Mesodermal cell (in vitro differentiated cells): ENCODE measurements at regions not wholly inside any gene's neighbourhood (a gene's known extent, or its start where the extent isn't known, plus 50 kb on each side); places are given as distances from the start of the nearest gene placed in this dataset.

ENCODE experiments used
- H3K27ac ChIP-seq: 2 replicates; pipeline ENCODE4 v1.7.0; 2013; ENCODE audit warnings: mild to moderate bottlenecking, low read depth, low read length, moderate library complexity; ENCODE audit not compliant: severe bottlenecking
- H3K36me3 ChIP-seq: 2 replicates; pipeline ENCODE4 v1.7.1; 2013; ENCODE audit warnings: mild to moderate bottlenecking, low read length, moderate library complexity; ENCODE audit not compliant: control insufficient read depth, insufficient read depth
- H3K4me1 ChIP-seq: one replicate; pipeline ENCODE4 v1.7.1; 2013; ENCODE audit warnings: mild to moderate bottlenecking, low read length; ENCODE audit not compliant: insufficient read depth, control insufficient read depth, poor library complexity, severe bottlenecking
- H3K4me3 ChIP-seq: 2 replicates; pipeline ENCODE4 v1.7.0; 2013; ENCODE audit warnings: low read length, control low read depth, mild to moderate bottlenecking; ENCODE audit not compliant: insufficient read depth, poor library complexity, severe bottlenecking; ENCODE audit errors: extremely low read depth
- H3K9me3 ChIP-seq: 2 replicates; pipeline ENCODE4 v1.7.1; 2013; ENCODE audit warnings: mild to moderate bottlenecking, low read length, moderate library complexity; ENCODE audit not compliant: control insufficient read depth
- WGBS, 2 experiments: methylation state at CpG; one replicate each; pipeline ENCODE4 v1.1.5; 2013; ENCODE audit warnings: missing lambda C conversion rate in 2 of 2; ENCODE audit not compliant: insufficient coverage in 2 of 2; 5-methylcytosine and 5-hydroxymethylcytosine counted together

GRCh38 chr3:117243657-117244056 lies 534.1 kb downstream of the TUSC7 start:
- Histone ChIP-seq H3K9me3 (no peaks in the 10 kb centered on the region), H3K4me1 (no peaks in the 10 kb centered on the region), H3K36me3 (no peaks in the 10 kb centered on the region), H3K4me3 (no peak overlapping the region), H3K27ac (no peak overlapping the region)
- WGBS, 2 experiments, result 81 to 100% methylated on average over 2 of the region's 2 CpGs

DNA sequence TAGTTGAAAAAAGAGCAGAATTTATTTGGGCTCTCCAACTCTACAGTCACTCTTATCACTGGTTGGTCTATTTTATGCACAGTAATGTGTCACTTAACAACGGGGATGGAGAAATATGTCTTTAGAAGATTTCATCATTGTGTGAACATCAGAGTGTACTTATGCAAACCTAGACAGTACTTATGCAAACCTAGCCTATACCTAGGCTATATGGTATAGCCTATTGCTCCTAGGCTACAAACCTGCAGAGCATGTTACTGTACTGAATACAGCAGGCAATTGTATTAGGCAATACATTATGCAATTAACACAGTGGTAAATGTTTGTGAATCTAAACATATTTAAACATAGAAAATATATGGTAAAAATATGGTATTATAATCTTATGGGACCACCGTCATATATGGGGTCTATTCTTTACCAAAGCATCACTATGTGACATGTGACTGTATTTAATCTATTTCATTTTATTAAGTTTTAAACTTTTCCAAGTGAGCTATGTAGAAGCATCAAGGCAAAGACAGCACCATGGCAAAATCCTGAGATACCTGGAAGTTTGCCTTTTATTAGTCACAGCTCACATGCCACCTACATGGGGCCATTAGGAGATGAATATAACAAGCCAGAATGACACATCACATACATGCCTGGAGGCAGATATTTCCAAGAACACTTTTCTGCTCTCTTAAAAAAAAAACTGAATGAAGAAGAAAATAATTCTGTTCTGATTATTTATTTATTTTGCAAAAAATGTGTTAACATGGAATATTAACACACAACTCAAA lies 537.4 kb downstream of the TUSC7 start:
- Histone ChIP-seq H3K36me3 (no peaks in the 10 kb centered on the region), H3K4me3 (no peak overlapping the region), H3K27ac (no peak overlapping the region), H3K4me1 (no peaks in the 10 kb centered on the region), H3K9me3 (no peaks in the 10 kb centered on the region)
- no CpG with 5 or more reads among the region's 2 CpGs for WGBS, 2 experiments

DNA sequence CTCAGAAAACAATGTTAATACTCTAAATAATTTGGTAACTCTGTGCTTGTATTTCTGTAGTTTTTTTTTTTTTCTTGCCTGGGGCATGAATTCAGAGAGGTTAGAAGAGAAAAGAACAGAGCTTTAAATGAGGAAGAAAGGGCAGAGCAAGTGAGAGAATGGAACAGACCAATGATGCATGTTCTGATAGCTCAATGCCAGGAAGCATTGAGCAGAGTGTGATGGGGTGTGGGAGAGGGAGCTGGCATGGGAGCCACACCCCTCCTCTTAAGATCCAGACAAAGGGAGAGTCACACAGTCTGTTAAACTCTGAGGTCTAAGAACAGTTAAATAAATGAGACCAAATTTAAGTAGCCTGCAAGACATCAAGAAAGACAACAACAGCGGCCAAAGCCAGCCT lies 538.6 kb downstream of the TUSC7 start:
- Histone ChIP-seq H3K36me3 (no peaks in the 10 kb centered on the region), H3K9me3 (no peaks in the 10 kb centered on the region), H3K27ac (no peak overlapping the region), H3K4me1 (no peaks in the 10 kb centered on the region), H3K4me3 (no peak overlapping the region)
- no CpG with 5 or more reads among the region's 1 CpG for WGBS, 2 experiments

DNA sequence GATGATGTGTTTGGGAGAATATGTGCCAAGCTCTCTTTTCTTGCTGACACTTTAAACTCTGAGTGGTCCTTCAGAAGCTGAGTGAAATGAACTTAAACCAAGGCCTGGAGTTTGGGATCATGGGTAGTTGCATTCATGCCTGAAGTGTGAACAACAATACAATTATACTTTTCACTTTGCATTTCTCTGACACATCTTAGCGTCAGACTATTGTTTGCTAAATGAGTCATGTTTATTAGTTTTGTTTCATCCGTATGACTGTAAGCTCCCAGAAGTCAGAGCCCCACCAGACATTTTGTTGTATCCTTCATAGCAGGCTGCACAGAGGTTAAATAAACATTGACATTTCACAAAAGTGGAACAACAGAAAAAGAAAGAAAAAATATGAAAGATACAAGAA lies 542.6 kb downstream of the TUSC7 start:
- H3K36me3 ChIP-seq, result no peaks in the 10 kb centered on the region
- no peaks in the 10 kb centered on the region for H3K4me1 ChIP-seq
- no CpG with 5 or more reads among the region's 2 CpGs for WGBS, 2 experiments
- no peaks in the 10 kb centered on the region for H3K9me3 ChIP-seq
- H3K27ac ChIP-seq, result no peak overlapping the region
- no peak overlapping the region for H3K4me3 ChIP-seq

GRCh38 chr3:117252651-117253050 lies 543.1 kb downstream of the TUSC7 start:
- H3K27ac ChIP-seq, result no peak overlapping the region
- H3K4me1 ChIP-seq, result no peaks in the 10 kb centered on the region
- H3K4me3 ChIP-seq, result no peak overlapping the region
- no peaks in the 10 kb centered on the region for H3K9me3 ChIP-seq
- no peaks in the 10 kb centered on the region for H3K36me3 ChIP-seq

DNA sequence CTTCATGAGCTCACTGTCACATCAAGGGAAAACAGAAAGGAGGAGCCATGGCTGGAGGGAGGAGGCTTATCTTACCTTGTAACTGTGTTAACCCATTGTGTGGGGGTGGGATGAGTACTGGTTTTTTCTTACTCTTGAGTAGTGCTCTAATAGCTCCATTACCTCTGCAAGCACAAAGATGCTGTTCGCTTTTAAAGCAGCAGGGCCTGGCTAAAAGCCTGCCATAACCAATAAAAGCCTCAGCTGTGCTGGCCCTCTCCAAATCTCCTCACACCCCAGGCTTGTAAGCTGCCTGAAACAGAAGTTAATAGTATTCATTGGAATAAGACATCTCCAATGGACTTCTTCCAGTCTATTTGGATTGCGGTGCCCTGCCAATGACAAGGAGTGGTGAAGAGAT lies 544.1 kb downstream of the TUSC7 start:
- H3K27ac ChIP-seq, result no peak overlapping the region
- 100% methylated on average over 1 of the region's 2 CpGs; no CpG with 5 or more reads in 1 of the 2 experiments for WGBS, 2 experiments
- no peaks in the 10 kb centered on the region for H3K36me3 ChIP-seq

GRCh38 chr3:117254985-117255384 lies 545.4 kb downstream of the TUSC7 start:
- H3K36me3 ChIP-seq, result no peaks in the 10 kb centered on the region
- 83 to 100% methylated on average over 1 of the region's 3 CpGs for WGBS, 2 experiments
- no peak overlapping the region for H3K27ac ChIP-seq
- H3K9me3 ChIP-seq, result no peaks in the 10 kb centered on the region
- H3K4me3 ChIP-seq, result no peak overlapping the region
- H3K4me1 ChIP-seq, result no peaks in the 10 kb centered on the region

More for the DNA sequence above, 544.1 kb downstream of the TUSC7 start:
- Histone ChIP-seq H3K4me1 (no peaks in the 10 kb centered on the region), H3K9me3 (no peaks in the 10 kb centered on the region), H3K4me3 (no peak overlapping the region)

DNA sequence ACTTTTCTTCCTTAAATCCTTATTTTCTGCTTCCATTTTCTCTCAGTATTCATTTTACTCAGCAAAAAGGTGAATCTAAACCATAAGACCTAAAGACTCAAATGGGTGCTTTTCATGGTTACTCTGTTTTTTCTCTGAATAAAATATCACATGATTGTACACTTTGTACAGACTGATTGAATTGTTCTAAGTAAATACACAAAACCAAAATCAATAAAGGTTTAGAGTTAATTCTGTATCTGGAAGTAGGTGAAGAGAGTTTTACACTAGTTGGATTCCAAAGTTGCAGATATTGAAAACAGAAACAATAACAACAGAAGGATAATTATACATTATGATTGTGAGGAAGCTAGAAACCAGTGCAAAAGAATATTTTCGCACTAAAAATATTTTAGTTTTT lies 546.2 kb downstream of the TUSC7 start:
- H3K36me3 ChIP-seq, result no peaks in the 10 kb centered on the region
- H3K27ac ChIP-seq, result no peak overlapping the region
- H3K4me1 ChIP-seq, result no peaks in the 10 kb centered on the region
- WGBS, 2 experiments, result no CpG with 5 or more reads among the region's 1 CpG
- H3K4me3 ChIP-seq, result no peak overlapping the region
- H3K9me3 ChIP-seq, result no peaks in the 10 kb centered on the region

DNA sequence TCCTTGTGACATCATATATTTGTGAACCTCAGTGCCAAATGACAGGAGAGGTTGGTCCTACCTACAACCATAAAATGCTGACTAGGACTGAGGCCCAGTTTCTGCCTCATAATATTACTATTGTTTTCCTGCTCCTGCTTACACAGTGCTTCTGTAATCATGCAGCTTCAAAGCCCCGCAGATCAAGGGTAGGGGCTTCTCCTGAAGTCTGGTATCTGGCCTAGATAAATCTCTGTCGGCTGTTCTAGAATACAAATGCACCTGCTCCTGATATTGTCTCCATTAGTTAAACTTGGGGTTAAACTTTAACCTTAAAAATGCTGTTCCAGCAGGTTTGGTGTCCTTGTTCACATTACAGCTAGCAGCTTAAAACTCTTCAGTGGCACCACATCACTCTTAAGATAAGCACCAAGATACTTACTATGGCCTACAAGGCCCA lies 552.4 kb downstream of the TUSC7 start:
- H3K4me3 ChIP-seq, result no peak overlapping the region
- H3K4me1 ChIP-seq, result no peaks in the 10 kb centered on the region
- no peak overlapping the region for H3K27ac ChIP-seq
- WGBS, 2 experiments, result 51 to 70% methylated on average over 2 of the region's 2 CpGs
- H3K9me3 ChIP-seq, result no peaks in the 10 kb centered on the region
- H3K36me3 ChIP-seq, result no peaks in the 10 kb centered on the region

GRCh38 chr3:117263270-117263669 lies 553.7 kb downstream of the TUSC7 start:
- H3K4me1 ChIP-seq, result no peaks in the 10 kb centered on the region
- H3K4me3 ChIP-seq, result no peak overlapping the region
- no peak overlapping the region for H3K27ac ChIP-seq
- H3K9me3 ChIP-seq, result no peaks in the 10 kb centered on the region
- no CpG with 5 or more reads among the region's 3 CpGs for WGBS, 2 experiments
- H3K36me3 ChIP-seq, result no peaks in the 10 kb centered on the region

- WGBS, 2 experiments, result no CpG with 5 or more reads among the region's 1 CpG
- Histone ChIP-seq H3K36me3 (no peaks in the 10 kb centered on the region), H3K4me1 (no peaks in the 10 kb centered on the region), H3K27ac (no peak overlapping the region), H3K4me3 (no peak overlapping the region), H3K9me3 (no peaks in the 10 kb centered on the region)
These were observed 554.2 kb downstream of the TUSC7 start for GRCh38 chr3:117263745-117264144.
